SK-N-MC (cell line): ENCODE measurements at regions not wholly inside any gene's neighbourhood (a gene's known extent, or its start where the extent isn't known, plus 50 kb on each side); places are given as distances from the start of the nearest gene placed in this dataset.

Experiments used
- EZH2 ChIP-seq: fragments of 200-600 bp; sonication (generic); IDR thresholded peaks from one replicate; pipeline ENCODE4 v1.6.1; 2017; ENCODE audit warnings: antibody characterized with exemption
- POLR2AphosphoS5 ChIP-seq: IDR thresholded peaks from 2 replicates; pipeline ENCODE4 v1.6.1; 2012; ENCODE audit warnings: mild to moderate bottlenecking, low read depth, low read length, borderline replicate concordance

GRCh38 chr15:53457479-53457878, 302.0 kb downstream of the WDR72 start:
- TF ChIP-seq EZH2 (no peak), POLR2AphosphoS5 (no peak)
